RWPE1 (cell line): ENCODE measurements at regions not wholly inside any gene's neighbourhood (a gene's known extent, or its start where the extent isn't known, plus 50 kb on each side); places are given as distances from the start of the nearest gene placed in this dataset.

Source experiments
- CTCF ChIA-PET: fragments of 350-600 bp; sonication (Branson Sonifier 250); formaldehyde crosslinking; extraction: SDS; loops from one replicate; lab custom pipeline; 2021; lab: Yijun Ruan, JAX
- POLR2A ChIA-PET: fragments of 400-600 bp; formaldehyde crosslinking; extraction: SDS; loops from one replicate; lab custom pipeline; 2020; ENCODE audit warnings: antibody characterized with exemption; ENCODE audit not compliant: low non-redundant PET; lab: Yijun Ruan, JAX
- DNase-seq: peaks from one replicate; pipeline ENCODE4 v3.0.0; 2012; ENCODE audit warnings: low spot score
- H3K27ac ChIP-seq: fragments of 450-650 bp; 2 replicates; pipeline ENCODE4 v1.5.1; 2017
- CTCF ChIP-seq: fragments of 450-650 bp; conservative IDR thresholded peaks from 2 replicates; pipeline ENCODE4 v1.5.1; 2017; ENCODE audit warnings: low read depth, mild to moderate bottlenecking

- no peak for DNase-seq
- no peak overlapping the region for H3K27ac ChIP-seq
- CTCF ChIA-PET, result no interaction called here
- no peak for TF ChIP-seq CTCF
- POLR2A ChIA-PET, result no interaction called here
Observed at GRCh38 chr10:130662775-130663174, 526.6 kb downstream of the GLRX3 start.

GRCh38 chr10:130664526-130664925 lies 528.3 kb downstream of the GLRX3 start:
- CTCF ChIA-PET, result no interaction called here

GRCh38 chr10:130666215-130666614 lies 530.0 kb downstream of the GLRX3 start:
- no peak for DNase-seq
- no peak overlapping the region for H3K27ac ChIP-seq
- ChIA-PET POLR2A (no interaction called here), CTCF (interaction anchor here (0.6 to 0.7 kb wide), 2 partner anchors 763 to 1362 kb away, joined by 3 read pairs; no protein-coding TSS in a partner anchor)
- TF ChIP-seq CTCF, result no peak

More at GRCh38 chr10:130664526-130664925, 528.3 kb downstream of the GLRX3 start:
- no peak overlapping the region for H3K27ac ChIP-seq
- no peak for DNase-seq
- POLR2A ChIA-PET, result no interaction called here
- no peak for TF ChIP-seq CTCF

GRCh38 chr10:130686689-130687300 lies 550.6 kb downstream of the GLRX3 start:
- ChIA-PET POLR2A (no interaction called here), CTCF (interaction anchor here (0.5 to 0.7 kb wide), 3 partner anchors 19 to 1188 kb away, joined by 3 to 5 read pairs (median 4); no protein-coding TSS in a partner anchor)
- H3K27ac ChIP-seq, result no peak overlapping the region
- TF ChIP-seq CTCF, result no peak
- DNase-seq, result peak; percentile 26

GRCh38 chr10:130687566-130687965 lies 551.4 kb downstream of the GLRX3 start:
- no peak for TF ChIP-seq CTCF
- POLR2A ChIA-PET, result no interaction called here
- DNase-seq, result no peak
- no peak overlapping the region for H3K27ac ChIP-seq
- CTCF ChIA-PET, result no interaction called here

- TF ChIP-seq CTCF, result no peak
- ChIA-PET POLR2A (no interaction called here), CTCF (no interaction called here)
- no peak for DNase-seq
- no peak overlapping the region for H3K27ac ChIP-seq
Observed at GRCh38 chr10:130689743-130690626, 553.8 kb downstream of the GLRX3 start.
